ENCODE measurements at regions not wholly inside any gene's neighbourhood (a gene's known extent, or its start where the extent isn't known, plus 50 kb on each side); places are given as distances from the start of the nearest gene placed in this dataset.

- no peak for DNase-seq
- no peaks in the 10 kb centered on the region for H3K27me3 ChIP-seq
- no peaks in the 10 kb centered on the region for H3K4me1 ChIP-seq
- H3K9me3 ChIP-seq: no peaks in the 10 kb centered on the region
- no peak for TF ChIP-seq CTCF (IDR thresholded peaks at IDR 0.05; ENCODE audit: low read depth, low read length)
- no peaks in the 10 kb centered on the region for H3K36me3 ChIP-seq
- H3K4me3 ChIP-seq (ENCODE audit: low read depth, low read length): no peak overlapping the region
These were observed 94.9 kb upstream of the TECRL start for GRCh38 chr4:64503945-64504675.

GRCh38 chr4:64503416-64503815 lies 94.2 kb upstream of the TECRL start:
- no peaks in the 10 kb centered on the region for H3K4me1 ChIP-seq
- TF ChIP-seq CTCF (IDR thresholded peaks at IDR 0.05; ENCODE audit: low read depth, low read length): no peak
- no peaks in the 10 kb centered on the region for H3K36me3 ChIP-seq
- no peak overlapping the region for H3K4me3 ChIP-seq (ENCODE audit: low read depth, low read length)
- no peaks in the 10 kb centered on the region for H3K27me3 ChIP-seq
- no peak for DNase-seq
- H3K9me3 ChIP-seq: no peaks in the 10 kb centered on the region

- no peak overlapping the region for H3K4me3 ChIP-seq (ENCODE audit: low read depth, low read length)
- DNase-seq: no peak
These were observed 88.2 kb upstream of the TECRL start for GRCh38 chr4:64497491-64497890.

GRCh38 chr4:64495946-64496345 lies 86.7 kb upstream of the TECRL start:
- DNase-seq: no peak
- no peak for TF ChIP-seq CTCF (IDR thresholded peaks at IDR 0.05; ENCODE audit: low read depth, low read length)
- H3K27me3 ChIP-seq: no peaks in the 10 kb centered on the region
- no peaks in the 10 kb centered on the region for H3K4me1 ChIP-seq
- H3K9me3 ChIP-seq: no peaks in the 10 kb centered on the region
- H3K4me3 ChIP-seq (ENCODE audit: low read depth, low read length): no peak overlapping the region
- H3K36me3 ChIP-seq: no peaks in the 10 kb centered on the region

More at GRCh38 chr4:64497491-64497890, 88.2 kb upstream of the TECRL start:
- no peaks in the 10 kb centered on the region for H3K27me3 ChIP-seq
- TF ChIP-seq CTCF (IDR thresholded peaks at IDR 0.05; ENCODE audit: low read depth, low read length): no peak
- H3K4me1 ChIP-seq: no peaks in the 10 kb centered on the region
- no peaks in the 10 kb centered on the region for H3K9me3 ChIP-seq
- no peaks in the 10 kb centered on the region for H3K36me3 ChIP-seq

- Histone ChIP-seq H3K9me3 (no peaks in the 10 kb centered on the region), H3K4me1 (no peaks in the 10 kb centered on the region), H3K4me3 (ENCODE audit: low read depth, low read length) (no peak overlapping the region), H3K27me3 (no peaks in the 10 kb centered on the region), H3K36me3 (no peaks in the 10 kb centered on the region)
- DNase-seq: no peak
- no peak for TF ChIP-seq CTCF (IDR thresholded peaks at IDR 0.05; ENCODE audit: low read depth, low read length)
These were observed 80.4 kb upstream of the TECRL start for GRCh38 chr4:64489628-64490027.

GRCh38 chr4:64479338-64479737 lies 70.1 kb upstream of the TECRL start:
- no peak for TF ChIP-seq CTCF (IDR thresholded peaks at IDR 0.05; ENCODE audit: low read depth, low read length)
- Histone ChIP-seq H3K9me3 (no peaks in the 10 kb centered on the region), H3K27me3 (no peaks in the 10 kb centered on the region), H3K36me3 (no peaks in the 10 kb centered on the region), H3K4me1 (no peaks in the 10 kb centered on the region), H3K4me3 (ENCODE audit: low read depth, low read length) (no peak overlapping the region)
- DNase-seq: no peak
